ENCODE measurements at regions not wholly inside any gene's neighbourhood (a gene's known extent, or its start where the extent isn't known, plus 50 kb on each side); places are given as distances from the start of the nearest gene placed in this dataset.
"Not testable (repeated sequence)": the region's sequence is repeated elsewhere in the genome, so short reads cannot be mapped to it uniquely, and the experiment has no call there.

GRCh38 chr4:107468156-107468555 is 251.9 kb downstream of the PAPSS1 start:
- DNase-seq, result no peak

DNA sequence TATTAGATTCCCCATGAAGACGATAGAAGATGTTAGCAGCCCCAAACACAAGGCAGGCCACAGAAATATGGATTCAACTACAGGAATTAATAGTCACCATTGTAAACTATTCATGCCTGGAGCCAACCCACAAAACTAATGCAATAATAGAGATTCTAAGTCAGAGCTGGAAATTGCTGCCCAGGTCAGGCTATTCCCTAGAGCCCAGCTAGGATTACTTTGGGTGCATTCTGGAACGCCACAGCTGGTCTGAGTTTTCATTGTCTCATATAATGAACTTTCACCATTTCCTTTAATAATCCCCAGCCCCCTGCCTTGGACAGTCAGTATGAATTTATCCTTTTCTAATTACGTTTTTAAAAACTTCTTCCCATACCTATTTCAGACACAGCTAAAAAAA is 252.6 kb downstream of the PAPSS1 start:
- DNase-seq, result no peak

GRCh38 chr4:107458194-107458593 is 261.8 kb downstream of the PAPSS1 start:
- no peak for DNase-seq

DNA sequence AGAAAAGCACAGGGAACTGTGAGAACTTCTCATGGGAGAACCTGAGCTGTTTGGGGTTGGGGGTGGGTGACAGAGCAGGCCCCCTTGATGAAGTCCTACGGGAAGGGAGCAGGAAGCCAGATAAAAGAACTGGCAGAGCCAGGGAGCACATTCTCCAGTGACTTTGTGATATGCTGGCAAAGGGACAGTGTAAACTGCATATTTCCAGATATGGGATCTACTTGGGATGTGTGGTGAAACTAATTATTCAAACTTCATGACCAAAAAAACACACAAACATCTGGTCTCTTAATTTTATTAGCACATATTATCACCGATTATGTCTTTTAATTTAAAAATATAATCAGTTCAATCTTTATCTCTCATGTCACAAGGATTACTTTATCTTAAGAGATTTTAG is 266.0 kb downstream of the PAPSS1 start:
- no peak for DNase-seq

GRCh38 chr4:107452717-107453630 is 267.1 kb downstream of the PAPSS1 start:
- DNase-seq, result no peak

DNA sequence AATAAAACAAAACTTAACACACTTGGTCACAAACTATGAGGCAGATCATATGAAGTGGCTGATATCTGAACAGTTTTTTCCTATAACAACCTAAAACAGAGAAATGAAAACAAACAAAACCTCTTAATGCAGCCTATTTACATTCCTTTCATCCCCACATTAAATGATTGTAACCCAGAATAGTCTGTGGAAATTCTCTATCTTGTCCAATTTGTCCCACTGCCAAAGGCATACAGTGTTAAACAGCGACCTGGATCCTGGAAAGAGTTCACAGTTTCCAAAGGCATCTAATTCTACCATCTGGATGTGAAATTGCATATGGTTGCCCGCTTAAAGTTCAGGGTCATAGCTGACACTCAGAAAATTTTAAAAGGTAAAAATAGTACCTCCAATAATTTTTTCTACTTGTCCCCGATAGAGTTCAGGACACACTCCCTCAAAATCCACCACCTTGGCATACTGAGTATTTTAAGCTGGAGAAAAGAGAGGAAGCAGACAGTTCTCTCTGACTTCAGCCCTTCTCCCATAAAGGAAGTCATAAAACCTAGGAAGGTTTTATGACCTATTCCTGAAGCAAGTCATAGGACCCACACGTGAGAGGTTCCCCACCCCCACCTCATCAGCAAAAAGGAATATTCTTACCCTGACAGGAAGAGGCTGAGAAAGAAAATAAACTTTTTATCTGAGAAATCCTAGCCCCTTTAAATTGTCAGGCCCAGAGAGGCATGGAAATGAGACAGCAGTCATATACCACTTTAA is 270.2 kb downstream of the PAPSS1 start:
- DNase-seq, result no peak

GRCh38 chr4:107442538-107443111 is 277.4 kb downstream of the PAPSS1 start:
- no peak for DNase-seq

DNA sequence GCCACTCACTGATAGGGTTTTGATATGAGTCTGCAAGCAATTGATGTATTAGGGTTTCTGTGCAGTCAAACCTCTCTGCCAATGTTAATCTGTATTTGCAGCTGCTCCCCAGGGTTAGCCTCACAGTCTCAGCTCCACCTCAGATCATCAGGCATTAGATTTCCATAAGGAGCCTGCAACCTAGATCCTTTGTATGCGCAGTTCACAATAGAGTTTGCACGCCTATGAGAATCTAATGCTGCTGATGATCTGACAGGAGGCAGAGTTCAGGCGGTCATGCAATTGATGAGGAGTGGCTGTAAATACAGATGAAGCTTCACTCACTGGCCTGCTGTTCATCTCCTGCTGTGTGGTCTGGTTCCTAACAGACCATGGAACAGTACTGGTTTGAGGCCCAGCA is 280.6 kb downstream of the PAPSS1 start:
- no peak for DNase-seq

GRCh38 chr4:107436471-107436870 is 283.6 kb downstream of the PAPSS1 start:
- DNase-seq, result not testable (repeated sequence)

DNA sequence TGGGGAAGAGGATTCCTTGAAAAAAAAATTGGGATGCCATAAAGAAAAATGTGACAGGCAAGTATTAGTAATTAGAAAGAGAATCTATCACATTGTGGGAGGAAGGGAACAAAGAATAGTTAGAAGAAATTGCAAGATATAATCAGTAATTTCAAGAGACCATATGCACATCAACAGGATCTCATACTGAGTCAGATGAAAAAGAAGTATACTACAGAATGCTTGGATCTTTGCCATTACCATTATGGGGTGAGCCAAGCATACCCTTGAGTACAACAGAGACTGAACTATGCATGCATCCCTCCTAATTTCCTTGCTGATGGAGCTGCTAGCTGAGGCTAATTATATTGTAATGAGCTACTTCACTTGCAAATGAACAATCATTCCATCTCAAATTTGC is 287.6 kb downstream of the PAPSS1 start:
- no peak for DNase-seq

DNA sequence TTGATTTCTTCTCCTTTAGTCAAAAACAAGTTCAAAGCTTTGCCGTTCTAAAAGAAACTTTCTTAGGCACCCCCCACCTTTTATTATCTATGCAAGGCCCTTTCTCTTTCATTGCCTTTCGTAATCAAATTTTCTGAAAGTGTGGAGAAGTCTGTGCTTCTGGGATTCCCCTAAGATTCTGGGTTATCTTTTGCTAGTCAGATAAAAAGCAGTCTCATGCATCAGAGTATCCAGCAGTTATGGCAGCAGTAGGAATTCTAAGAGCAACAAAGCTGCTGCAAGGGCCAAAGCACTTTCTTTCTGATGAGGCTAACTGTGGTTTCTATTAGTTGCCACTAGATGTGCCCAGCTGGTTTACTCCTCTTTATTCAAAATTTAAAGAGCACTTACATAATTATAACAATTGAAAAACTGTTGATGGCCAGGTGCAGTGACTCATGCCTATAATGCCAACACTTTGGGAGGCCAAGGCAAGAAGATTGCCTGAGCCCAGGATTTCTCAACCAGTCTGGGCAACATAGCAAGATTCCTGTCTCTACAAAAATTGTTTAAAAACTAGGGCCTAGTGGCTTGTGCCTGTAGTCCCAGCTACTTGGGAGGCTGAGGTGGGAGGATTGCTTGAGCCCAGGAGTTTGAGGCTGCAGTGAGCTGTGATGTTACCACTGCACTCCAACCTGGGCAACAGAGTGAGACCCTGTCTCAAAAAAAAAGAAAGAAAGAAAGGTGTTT is 296.2 kb downstream of the PAPSS1 start:
- DNase-seq, result no peak

DNA sequence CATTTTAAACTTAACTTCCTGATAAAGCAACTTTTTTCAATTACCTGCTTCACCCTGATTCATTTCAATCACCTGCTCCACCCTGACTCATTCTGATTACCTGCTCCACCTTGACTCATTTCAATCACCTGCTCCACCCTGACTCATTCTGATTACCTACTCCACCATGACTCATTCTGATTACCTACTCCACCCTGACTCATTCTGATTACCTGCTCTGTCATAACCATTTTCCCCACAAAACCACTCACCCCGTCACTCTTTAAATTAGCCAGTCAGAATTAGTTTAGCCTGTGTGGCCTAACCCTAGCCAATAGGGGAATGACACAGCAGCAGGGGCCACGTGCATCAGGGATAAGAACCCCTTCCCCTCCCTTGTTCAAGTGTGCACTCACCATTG is 300.5 kb downstream of the PAPSS1 start:
- not testable (repeated sequence) for DNase-seq

GRCh38 chr4:107419052-107419451 is 301.0 kb downstream of the PAPSS1 start:
- no peak for DNase-seq

GRCh38 chr4:107415490-107415889 is 304.5 kb downstream of the PAPSS1 start:
- not testable (repeated sequence) for DNase-seq

- not testable (repeated sequence) for DNase-seq
Observed at GRCh38 chr4:107409872-107410271, 310.2 kb downstream of the PAPSS1 start.

GRCh38 chr4:107408968-107409367 is 311.1 kb downstream of the PAPSS1 start:
- DNase-seq, result no peak

DNA sequence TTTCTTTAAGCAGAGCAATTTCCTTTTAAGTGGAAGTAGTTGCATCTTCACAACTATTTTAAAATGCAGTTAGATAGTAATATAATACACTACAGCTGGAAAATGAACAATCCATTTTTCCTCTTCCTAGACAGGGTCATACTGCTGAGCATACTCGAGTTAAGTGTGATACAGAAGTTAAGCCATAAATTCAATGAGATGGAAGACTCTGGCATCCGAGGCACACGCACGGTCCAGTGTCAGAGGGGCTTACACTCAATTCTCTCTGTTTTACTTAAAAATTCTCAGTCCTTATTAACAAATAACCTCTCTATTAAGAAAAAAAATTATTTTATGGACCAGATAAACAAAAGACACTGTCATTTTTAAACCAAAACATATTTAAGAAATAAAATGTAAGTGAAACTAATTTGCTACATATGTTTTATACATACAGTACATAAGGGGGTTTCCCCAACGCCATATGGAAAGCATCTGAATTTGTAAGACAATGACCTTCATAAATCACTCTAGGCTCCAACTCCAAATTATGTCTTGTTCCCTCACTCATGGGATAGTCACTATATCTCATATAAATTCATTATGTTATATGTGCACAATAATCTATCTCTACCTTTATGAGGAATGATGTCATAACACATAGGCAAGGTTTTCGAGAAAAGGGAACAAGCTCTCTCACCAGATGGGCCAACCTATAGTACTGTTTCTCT is 315.3 kb downstream of the PAPSS1 start:
- no peak for DNase-seq

DNA sequence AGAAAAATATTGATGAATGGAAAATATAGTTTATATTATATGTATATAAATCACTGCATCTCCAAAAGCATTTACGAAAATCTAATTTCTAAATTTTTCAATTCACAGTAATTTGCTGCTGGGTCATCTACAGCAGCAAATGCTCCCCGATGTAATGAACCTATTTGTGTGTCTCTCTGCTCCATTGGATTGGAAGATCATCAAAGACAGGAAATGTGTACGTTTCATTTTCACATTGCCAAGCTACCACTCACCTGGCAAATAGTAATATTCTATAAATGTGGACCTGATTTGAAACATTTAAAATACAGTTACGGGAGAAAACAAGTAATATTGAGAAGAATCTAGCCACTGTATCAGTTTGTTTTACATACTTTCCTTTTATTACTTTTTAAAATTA is 317.7 kb downstream of the PAPSS1 start:
- DNase-seq, result no peak

DNA sequence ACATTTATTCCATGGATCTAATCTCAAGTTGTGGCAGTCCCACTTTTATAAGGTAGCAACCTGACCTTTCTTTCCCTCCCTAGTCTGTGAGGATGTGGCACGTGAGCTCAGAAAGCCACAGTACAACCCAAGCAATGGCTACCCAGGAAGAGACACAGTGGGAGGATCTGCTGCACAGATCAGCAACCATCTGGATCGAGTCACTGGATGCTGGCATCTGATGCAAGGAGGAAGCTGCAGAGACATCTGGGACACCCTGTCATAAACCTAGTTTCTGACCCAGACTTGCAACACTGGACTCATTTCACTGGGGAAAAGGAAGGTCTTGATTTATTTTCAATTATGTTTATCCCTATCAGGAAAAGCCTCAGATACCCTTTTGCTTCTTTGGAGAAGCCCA is 327.1 kb downstream of the PAPSS1 start:
- DNase-seq, result no peak

DNA sequence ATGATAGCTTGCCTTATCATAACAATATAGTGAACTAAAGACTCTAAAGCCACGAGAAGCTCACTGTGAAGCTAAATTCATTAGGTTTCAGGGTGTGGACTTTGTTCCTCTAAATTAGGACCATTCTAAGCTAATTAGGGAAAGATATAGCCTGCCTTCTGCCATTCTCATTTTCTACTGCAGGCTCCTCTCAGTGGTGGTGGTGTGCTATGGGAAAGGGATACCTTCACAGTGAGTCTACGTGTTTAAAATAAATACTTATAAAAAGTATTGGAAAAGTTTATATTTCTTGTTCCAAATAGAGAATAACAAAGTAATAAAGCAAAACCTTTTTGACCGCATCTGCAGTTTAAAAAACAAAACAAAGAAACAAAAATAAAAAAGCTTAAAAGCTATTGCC is 327.7 kb downstream of the PAPSS1 start:
- DNase-seq, result no peak

- no peak for DNase-seq
Observed at GRCh38 chr4:107391630-107392028, 328.4 kb downstream of the PAPSS1 start.

GRCh38 chr4:107391009-107391629 is 328.9 kb downstream of the PAPSS1 start:
- DNase-seq, result no peak
